Natural killer cell (primary cell): ENCODE measurements at regions not wholly inside any gene's neighbourhood (a gene's known extent, or its start where the extent isn't known, plus 50 kb on each side); places are given as distances from the start of the nearest gene placed in this dataset.

ENCODE experiments used
- ATAC-seq, 3 donors: fragments of 150-1000 bp in 2 of 3; fragments of 200-7000 bp in 1 of 3; cut with Tn5 transposase; 1 replicate in 1 of 3; 2 replicates in 2 of 3; pipeline ENCODE4 v1.10.0; 2021; ENCODE audit warnings: mild to moderate bottlenecking in 2 of 3, moderate library complexity in 2 of 3
- DNase-seq, 2 donors: peaks; one replicate each; pipeline versions ENCODE4 v3.0.0 to v3.0.0-alpha.2; 2013 to 2021; ENCODE audit warnings: mixed read lengths in 1 of 2
- H3K27ac ChIP-seq: one replicate; pipeline ENCODE4 v1.5.1; 2013; ENCODE audit warnings: mild to moderate bottlenecking, low read length
- H3K27me3 ChIP-seq: one replicate; pipeline ENCODE4 v1.6.1; 2013; ENCODE audit warnings: low read length; ENCODE audit not compliant: control insufficient read depth, insufficient read depth
- H3K36me3 ChIP-seq: one replicate; pipeline ENCODE4 v1.6.1; 2013; ENCODE audit warnings: low read length; ENCODE audit not compliant: control insufficient read depth, insufficient read depth
- H3K4me1 ChIP-seq: one replicate; pipeline ENCODE4 v1.6.1; 2013; ENCODE audit warnings: low read length; ENCODE audit not compliant: control insufficient read depth, insufficient read depth
- H3K4me3 ChIP-seq: one replicate; pipeline ENCODE4 v1.5.1; 2013; ENCODE audit warnings: low read length
- H3K9me3 ChIP-seq: one replicate; pipeline ENCODE4 v1.6.1; 2013; ENCODE audit warnings: low read length; ENCODE audit not compliant: control insufficient read depth, insufficient read depth
- H3K27ac Mint-ChIP-seq, 2 donors: one replicate each; pipeline ENCODE4 v1.8.0; 2022; ENCODE audit warnings: mild to moderate bottlenecking in 2 of 2, mixed read lengths in 2 of 2, moderate library complexity in 1 of 2
- H3K27me3 Mint-ChIP-seq, 2 donors: one replicate each; pipeline ENCODE4 v1.8.0; 2022; ENCODE audit warnings: low read depth in 2 of 2, mixed read lengths in 2 of 2
- H3K36me3 Mint-ChIP-seq: one replicate; pipeline ENCODE4 v1.8.0; 2022; ENCODE audit warnings: mixed read lengths
- H3K4me1 Mint-ChIP-seq, 2 donors: one replicate each; pipeline ENCODE4 v1.8.0; 2022; ENCODE audit warnings: mixed read lengths in 2 of 2
- H3K4me3 Mint-ChIP-seq: one replicate; pipeline ENCODE4 v1.8.0; 2022; ENCODE audit warnings: mild to moderate bottlenecking, moderate library complexity, mixed read lengths
- H3K9me3 Mint-ChIP-seq, 2 donors: one replicate each; pipeline ENCODE4 v1.8.0; 2022; ENCODE audit warnings: mixed read lengths in 2 of 2
- CTCF ChIP-seq: fragments of 200-600 bp; IDR thresholded peaks from one replicate; pipeline ENCODE4 v1.8.0; 2022; ENCODE audit warnings: antibody characterized with exemption
- WGBS: methylation state at CpG from one replicate; pipeline ENCODE4 v1.1.7; 2013; ENCODE audit warnings: missing lambda C conversion rate; ENCODE audit not compliant: insufficient coverage; 5-methylcytosine and 5-hydroxymethylcytosine counted together
- intact Hi-C: fragments of 100-400 bp; cut with micrococcal nuclease; formaldehyde crosslinking; loops from one replicate; pipeline ENCODE4 v1.14.2; 2022

GRCh38 chr6:164792666-164793065 is 516.7 kb downstream of the C6orf118 start:
- peaks cover 13 to 22% of the 10 kb centered on the region in 2 donors for H3K9me3 Mint-ChIP-seq
- H3K27me3 ChIP-seq = no peaks in the 10 kb centered on the region
- no peak for TF ChIP-seq CTCF
- no peak overlapping the region for H3K27ac Mint-ChIP-seq
- H3K36me3 Mint-ChIP-seq = no peaks in the 10 kb centered on the region
- no peaks in the 10 kb centered on the region for H3K27me3 Mint-ChIP-seq
- no peak overlapping the region for H3K4me3 Mint-ChIP-seq
- no peaks in the 10 kb centered on the region for H3K36me3 ChIP-seq
- no peaks in the 10 kb centered on the region for H3K9me3 ChIP-seq
- H3K4me3 ChIP-seq = no peak overlapping the region
- DNase-seq (no peak), ATAC-seq (no peak)
- no peaks in the 10 kb centered on the region for H3K4me1 ChIP-seq
- H3K27ac ChIP-seq = no peak overlapping the region
- WGBS = 71% methylated on average over 1 of the region's 1 CpG
- no peaks in the 10 kb centered on the region for H3K4me1 Mint-ChIP-seq
- intact Hi-C loops = no loop called here

GRCh38 chr6:164791498-164791897 is 517.9 kb downstream of the C6orf118 start:
- Mint-ChIP-seq H3K27me3 (no peaks in the 10 kb centered on the region), H3K4me3 (no peak overlapping the region), H3K27ac (no peak overlapping the region), H3K36me3 (no peaks in the 10 kb centered on the region), H3K4me1 (no peaks in the 10 kb centered on the region), H3K9me3 (peaks cover 10 to 20% of the 10 kb centered on the region in 2 donors)
- TF ChIP-seq CTCF = no peak
- Histone ChIP-seq H3K4me1 (no peaks in the 10 kb centered on the region), H3K4me3 (no peak overlapping the region), H3K27ac (no peak overlapping the region), H3K9me3 (no peaks in the 10 kb centered on the region), H3K27me3 (no peaks in the 10 kb centered on the region), H3K36me3 (no peaks in the 10 kb centered on the region)
- intact Hi-C loops = no loop called here
- DNase-seq (no peak), ATAC-seq (no peak)

- Histone ChIP-seq H3K9me3 (peaks cover 11% of the 10 kb centered on the region), H3K27ac (no peak overlapping the region), H3K36me3 (no peaks in the 10 kb centered on the region), H3K4me1 (no peaks in the 10 kb centered on the region), H3K27me3 (no peaks in the 10 kb centered on the region), H3K4me3 (no peak overlapping the region)
- no peaks in the 10 kb centered on the region for H3K27me3 Mint-ChIP-seq
- intact Hi-C loops = no loop called here
- DNase-seq (no peak), ATAC-seq (no peak)
- no CpG with 5 or more reads among the region's 1 CpG for WGBS
- no peak overlapping the region for H3K4me3 Mint-ChIP-seq
- peaks cover 7% of the 10 kb centered on the region for H3K36me3 Mint-ChIP-seq
- TF ChIP-seq CTCF = no peak
- no peak overlapping the region for H3K27ac Mint-ChIP-seq
- H3K9me3 Mint-ChIP-seq = peaks cover 20 to 26% of the 10 kb centered on the region in 2 donors
- no peaks in the 10 kb centered on the region for H3K4me1 Mint-ChIP-seq
These were observed 545.6 kb downstream of the C6orf118 start for GRCh38 chr6:164763788-164764187.

- ATAC-seq = no peak
- Mint-ChIP-seq H3K27me3 (no peaks in the 10 kb centered on the region), H3K9me3 (peaks cover 19 to 26% of the 10 kb centered on the region in 2 donors), H3K4me1 (no peaks in the 10 kb centered on the region), H3K36me3 (peaks cover 4% of the 10 kb centered on the region), H3K4me3 (no peak overlapping the region), H3K27ac (no peak overlapping the region)
- no peak for DNase-seq
- Histone ChIP-seq H3K9me3 (peaks cover 12% of the 10 kb centered on the region), H3K27me3 (no peaks in the 10 kb centered on the region), H3K36me3 (no peaks in the 10 kb centered on the region), H3K27ac (no peak overlapping the region), H3K4me3 (no peak overlapping the region), H3K4me1 (no peaks in the 10 kb centered on the region)
- no peak for TF ChIP-seq CTCF
- intact Hi-C loops = no loop called here
- 89% methylated on average over 2 of the region's 2 CpGs for WGBS
These were observed 552.0 kb downstream of the C6orf118 start for GRCh38 chr6:164757451-164757850.
